Cardiac muscle cell (in vitro differentiated cells and primary cell): ENCODE measurements at regions not wholly inside any gene's neighbourhood (a gene's known extent, or its start where the extent isn't known, plus 50 kb on each side); places are given as distances from the start of the nearest gene placed in this dataset.

Experiments used
- DNase-seq, 2 donors: peaks; one replicate each; pipeline versions ENCODE4 v3.0.0 to v3.0.0-alpha.2; 2010 to 2017; ENCODE audit warnings: low read depth in 1 of 2, low spot score in 1 of 2
- H3K27ac ChIP-seq: fragments of 200-600 bp; sonication (generic); 2 replicates; pipeline ENCODE4 v1.5.1; 2016
- H3K27me3 ChIP-seq: fragments of 200-600 bp; sonication (generic); 2 replicates; pipeline ENCODE4 v1.6.0; 2016; ENCODE audit warnings: control low read depth
- H3K36me3 ChIP-seq: fragments of 200-600 bp; sonication (generic); 2 replicates; pipeline ENCODE4 v1.5.1; 2016; ENCODE audit warnings: control low read depth
- H3K4me1 ChIP-seq: fragments of 200-600 bp; sonication (generic); 2 replicates; pipeline ENCODE4 v1.8.1; 2017; ENCODE audit warnings: low read depth, mild to moderate bottlenecking, mixed run types
- H3K4me3 ChIP-seq: fragments of 200-600 bp; sonication (generic); 2 replicates; pipeline ENCODE4 v1.5.1; 2016; ENCODE audit warnings: mild to moderate bottlenecking
- H3K9me3 ChIP-seq: fragments of 200-600 bp; sonication (generic); 2 replicates; pipeline ENCODE4 v1.5.1; 2017; ENCODE audit warnings: low read depth, mild to moderate bottlenecking, control low read depth
- CTCF ChIP-seq: IDR thresholded peaks from 2 replicates; pipeline ENCODE4 v1.5.1; 2012; ENCODE audit warnings: low read depth, mild to moderate bottlenecking, low read length

DNA sequence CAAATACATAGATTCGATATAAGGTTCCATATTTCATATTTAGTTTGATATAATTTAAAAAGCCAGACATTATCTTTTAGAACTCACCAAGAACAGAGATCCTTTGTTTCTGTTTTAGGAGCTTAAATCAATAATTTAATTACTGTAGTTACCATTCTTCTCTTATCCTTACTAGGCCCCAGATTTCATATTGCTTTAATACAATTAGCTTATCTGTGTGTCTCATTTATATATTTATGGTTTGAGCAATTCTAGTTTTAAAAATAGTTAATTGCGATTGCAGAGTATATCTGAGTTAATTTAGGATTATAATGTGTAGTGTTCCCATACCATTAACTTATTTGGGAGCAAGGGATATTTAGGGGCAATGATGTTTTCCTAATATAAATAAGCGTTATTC is 558.8 kb upstream of the ZNF804A start:
- no peak overlapping the region for H3K4me3 ChIP-seq
- H3K36me3 ChIP-seq = no peaks in the 10 kb centered on the region
- no peaks in the 10 kb centered on the region for H3K27me3 ChIP-seq
- peaks cover 3% of the 10 kb centered on the region for H3K4me1 ChIP-seq
- no peak for DNase-seq
- no peak overlapping the region for H3K27ac ChIP-seq
- no peaks in the 10 kb centered on the region for H3K9me3 ChIP-seq
- no peak for TF ChIP-seq CTCF

GRCh38 chr2:184040230-184040629 is 558.1 kb upstream of the ZNF804A start:
- TF ChIP-seq CTCF = no peak
- no peak for DNase-seq
- Histone ChIP-seq H3K4me3 (no peak overlapping the region), H3K9me3 (no peaks in the 10 kb centered on the region), H3K27ac (no peak overlapping the region), H3K27me3 (no peaks in the 10 kb centered on the region), H3K4me1 (no peaks in the 10 kb centered on the region), H3K36me3 (no peaks in the 10 kb centered on the region)

DNA sequence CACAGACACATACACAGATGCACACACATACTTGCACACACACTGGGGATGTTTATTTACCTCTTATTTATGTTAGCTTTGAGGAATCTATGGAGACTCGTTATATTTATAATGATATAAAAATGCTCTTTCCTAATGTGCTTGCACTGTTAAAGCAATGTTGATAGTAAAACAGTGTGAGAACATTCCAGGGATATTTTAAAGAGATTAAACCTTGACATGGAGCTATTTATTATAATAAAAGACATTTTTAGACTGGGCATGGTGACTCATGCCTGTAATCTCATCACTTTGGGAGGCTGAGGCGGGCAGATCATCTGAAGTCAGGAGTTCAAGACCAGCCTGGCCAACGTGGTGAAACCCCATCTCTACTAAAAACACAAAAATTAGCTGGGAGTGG is 557.3 kb upstream of the ZNF804A start:
- no peak overlapping the region for H3K4me3 ChIP-seq
- DNase-seq = no peak
- no peaks in the 10 kb centered on the region for H3K4me1 ChIP-seq
- TF ChIP-seq CTCF = no peak
- H3K9me3 ChIP-seq = no peaks in the 10 kb centered on the region
- H3K36me3 ChIP-seq = no peaks in the 10 kb centered on the region
- no peaks in the 10 kb centered on the region for H3K27me3 ChIP-seq
- no peak overlapping the region for H3K27ac ChIP-seq

- H3K9me3 ChIP-seq = no peaks in the 10 kb centered on the region
- TF ChIP-seq CTCF = no peak
- DNase-seq = no peak
- H3K4me1 ChIP-seq = no peaks in the 10 kb centered on the region
- no peak overlapping the region for H3K4me3 ChIP-seq
- H3K27ac ChIP-seq = no peak overlapping the region
- H3K27me3 ChIP-seq = no peaks in the 10 kb centered on the region
- no peaks in the 10 kb centered on the region for H3K36me3 ChIP-seq
Observed at GRCh38 chr2:184041777-184042176, 556.6 kb upstream of the ZNF804A start.

DNA sequence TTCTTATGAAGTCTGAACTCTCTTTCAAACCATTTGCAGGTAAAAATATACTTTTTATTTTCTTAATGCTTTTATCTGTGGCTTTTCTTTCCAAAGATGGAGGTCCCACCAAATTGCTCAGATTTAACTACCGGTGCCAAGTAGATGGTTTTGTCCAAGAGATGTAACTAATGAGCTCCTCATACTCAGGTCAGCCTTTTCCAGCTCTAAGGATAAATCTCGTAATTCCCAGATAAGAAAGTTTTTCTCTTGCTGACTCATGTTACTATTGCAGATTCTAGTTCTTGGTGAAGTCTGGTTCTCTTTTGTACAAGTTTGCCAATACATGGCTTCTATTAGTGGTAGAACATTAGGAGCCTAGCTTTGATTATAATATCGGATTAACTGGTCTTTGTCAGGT is 550.8 kb upstream of the ZNF804A start:
- H3K4me3 ChIP-seq = no peak overlapping the region
- no peak for DNase-seq
- no peaks in the 10 kb centered on the region for H3K27me3 ChIP-seq
- no peaks in the 10 kb centered on the region for H3K4me1 ChIP-seq
- TF ChIP-seq CTCF = no peak
- no peak overlapping the region for H3K27ac ChIP-seq
- no peaks in the 10 kb centered on the region for H3K36me3 ChIP-seq
- no peaks in the 10 kb centered on the region for H3K9me3 ChIP-seq

- DNase-seq = no peak
- Histone ChIP-seq H3K36me3 (no peaks in the 10 kb centered on the region), H3K27ac (no peak overlapping the region), H3K27me3 (no peaks in the 10 kb centered on the region), H3K4me1 (no peaks in the 10 kb centered on the region), H3K4me3 (no peak overlapping the region), H3K9me3 (no peaks in the 10 kb centered on the region)
- no peak for TF ChIP-seq CTCF
Observed at GRCh38 chr2:184049566-184049965, 548.8 kb upstream of the ZNF804A start.
